Stimulated activated naive CD8-positive, alpha-beta T cell treated with anti-CD3 and anti-CD28 coated beads, Interleukin-15, Interleukin-2, amounts not matched to agents 100 U/mL and 50 U/mL, for 24 hours (primary cell): ENCODE measurements at regions not wholly inside any gene's neighbourhood (a gene's known extent, or its start where the extent isn't known, plus 50 kb on each side); places are given as distances from the start of the nearest gene placed in this dataset.
"Not testable (repeated sequence)": the region's sequence is repeated elsewhere in the genome, so short reads cannot be mapped to it uniquely, and the experiment has no call there.

Experiments used
- ATAC-seq: fragments of 150-1000 bp; cut with Tn5 transposase; one replicate; pipeline ENCODE4 v1.10.0; 2021
- DNase-seq: peaks from one replicate; pipeline ENCODE4 v3.0.0; 2021

DNA sequence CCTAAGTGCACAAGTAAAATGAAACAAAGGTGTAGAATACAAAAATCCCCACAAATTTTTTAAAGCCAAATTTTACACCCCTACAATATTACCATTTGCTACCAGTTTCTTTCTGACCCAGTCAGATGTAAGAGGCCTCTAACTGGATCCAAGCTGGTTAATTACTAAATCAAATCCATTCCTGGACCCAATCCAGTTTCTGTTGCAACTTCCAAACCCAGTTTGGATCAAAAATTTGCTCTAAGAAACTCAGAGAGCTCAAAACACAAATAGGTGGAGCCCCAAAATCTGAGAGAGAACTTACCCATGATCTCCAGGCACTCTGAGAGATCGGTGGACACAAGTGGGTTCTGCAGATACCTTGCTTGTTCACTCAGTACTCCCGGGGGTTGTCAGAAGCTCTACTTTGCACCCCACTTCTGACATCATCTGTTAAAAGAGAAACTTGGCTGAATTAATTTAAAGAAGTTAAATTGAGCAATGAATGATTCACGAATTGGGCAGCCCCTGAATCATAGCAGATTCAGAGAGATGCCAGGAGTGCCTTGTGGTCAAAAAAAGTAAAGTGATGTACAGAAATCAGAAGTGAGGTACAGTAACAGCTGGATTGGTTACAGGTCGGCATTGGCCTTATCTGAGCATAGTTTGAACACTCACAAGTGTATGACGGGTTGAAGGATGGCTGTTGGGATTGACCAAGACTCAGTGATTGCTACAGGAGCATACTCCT lies 448.0 kb downstream of the KCNT2 start:
- no peak for DNase-seq
- ATAC-seq = no peak

DNA sequence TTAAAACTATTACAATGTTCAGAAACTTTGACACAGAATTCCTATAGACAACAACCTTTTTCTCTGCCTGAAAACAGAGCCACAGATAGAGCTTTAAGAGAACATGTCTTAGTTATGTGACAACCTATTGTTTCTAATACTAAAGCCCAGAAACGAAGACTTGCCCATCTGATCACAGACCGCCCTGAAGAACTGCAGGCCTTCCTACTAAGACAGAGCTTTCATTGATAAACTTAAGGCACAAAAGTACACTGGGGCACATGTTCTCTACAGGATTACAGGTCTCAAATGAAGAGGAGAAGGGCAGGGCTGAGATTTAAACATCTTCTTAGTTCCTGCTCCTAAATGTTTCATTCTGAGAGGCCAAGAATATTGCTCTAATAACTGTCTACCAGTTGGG lies 452.7 kb downstream of the KCNT2 start:
- ATAC-seq = no peak
- no peak for DNase-seq

DNA sequence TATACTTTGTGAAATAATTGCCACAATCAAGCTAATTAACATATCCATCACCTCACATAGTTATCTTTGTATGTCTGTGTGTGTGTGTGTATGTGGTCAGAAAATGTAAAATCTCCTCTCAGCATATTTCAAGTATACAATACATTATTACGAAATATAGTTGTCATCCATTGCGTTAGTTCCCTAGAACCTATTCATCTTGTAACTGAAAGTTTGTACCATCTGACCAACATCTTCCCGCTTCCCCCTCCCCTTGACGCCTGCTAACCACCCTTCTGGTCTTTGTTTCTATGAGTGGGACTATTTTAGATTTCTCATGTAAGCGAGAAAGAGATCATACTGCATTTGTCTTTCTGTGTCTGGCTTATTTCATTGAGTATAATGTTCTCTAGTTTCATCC lies 455.3 kb downstream of the KCNT2 start:
- no peak for DNase-seq
- no peak for ATAC-seq

DNA sequence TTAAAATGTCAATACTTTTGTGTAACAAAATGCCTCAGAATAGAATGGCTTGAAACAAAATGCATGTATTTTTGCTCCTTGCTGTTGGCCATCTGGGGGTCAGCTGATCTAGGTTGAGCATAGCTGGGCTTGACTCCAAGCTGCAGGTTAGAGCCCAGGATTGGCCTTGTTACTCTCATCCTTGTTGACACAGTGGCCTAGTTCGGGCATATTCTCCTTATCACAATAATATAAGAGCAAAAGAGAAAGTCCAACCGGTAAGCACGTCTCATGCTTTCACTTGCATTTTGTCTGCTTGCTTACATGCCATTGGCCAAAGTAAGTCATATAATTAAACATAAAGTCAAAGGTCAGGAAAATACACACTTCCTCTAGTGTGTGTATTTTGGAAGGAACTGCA lies 456.2 kb downstream of the KCNT2 start:
- ATAC-seq = no peak

DNA sequence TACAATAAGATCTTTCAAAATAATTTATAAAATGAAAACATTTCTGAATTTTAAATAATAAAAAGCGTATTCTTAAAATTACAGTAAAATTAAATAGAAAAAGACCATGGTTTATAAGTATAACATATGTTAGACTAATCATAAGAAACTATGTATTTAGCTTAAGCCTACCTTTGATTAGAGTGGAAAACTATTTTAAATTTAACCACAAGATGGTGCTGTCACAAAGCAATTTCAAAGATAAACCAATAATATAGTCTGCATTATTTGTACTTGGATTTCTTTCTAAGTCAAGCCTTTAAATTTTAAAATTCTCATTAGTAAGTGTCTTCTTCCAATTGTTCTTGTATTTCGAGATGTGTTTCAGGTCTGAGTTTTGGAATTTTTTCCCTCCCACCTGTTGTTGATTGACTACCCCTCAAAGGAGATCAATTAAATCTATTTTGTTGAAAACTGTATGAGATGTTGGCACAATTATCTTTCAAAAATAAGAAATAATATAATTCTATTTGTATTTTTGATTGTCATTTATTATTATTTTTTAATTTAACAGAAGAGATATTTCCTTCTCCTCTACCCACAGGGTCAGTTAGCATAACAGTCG lies 459.8 kb downstream of the KCNT2 start:
- ATAC-seq (no peak), DNase-seq (no peak)

More for the DNA sequence above, 456.2 kb downstream of the KCNT2 start:
- DNase-seq = no peak

DNA sequence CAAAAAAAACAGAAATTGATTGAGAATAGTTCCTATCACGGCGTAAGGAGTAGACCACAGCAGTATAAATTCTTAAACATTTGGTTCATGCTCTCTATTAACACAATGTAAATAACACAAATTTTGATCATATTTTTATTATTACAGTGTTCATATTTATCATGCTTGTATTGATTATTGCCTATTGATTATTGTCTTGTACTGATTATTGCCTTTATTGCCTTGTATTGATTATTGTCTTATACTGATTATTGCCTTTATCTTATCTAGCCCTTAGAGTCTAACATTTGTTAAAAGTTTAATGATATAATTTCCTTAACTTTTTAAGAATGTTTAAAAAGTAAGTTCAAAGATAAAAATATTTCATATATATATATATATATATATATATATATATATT lies 460.7 kb downstream of the KCNT2 start:
- DNase-seq (no peak), ATAC-seq (no peak)

DNA sequence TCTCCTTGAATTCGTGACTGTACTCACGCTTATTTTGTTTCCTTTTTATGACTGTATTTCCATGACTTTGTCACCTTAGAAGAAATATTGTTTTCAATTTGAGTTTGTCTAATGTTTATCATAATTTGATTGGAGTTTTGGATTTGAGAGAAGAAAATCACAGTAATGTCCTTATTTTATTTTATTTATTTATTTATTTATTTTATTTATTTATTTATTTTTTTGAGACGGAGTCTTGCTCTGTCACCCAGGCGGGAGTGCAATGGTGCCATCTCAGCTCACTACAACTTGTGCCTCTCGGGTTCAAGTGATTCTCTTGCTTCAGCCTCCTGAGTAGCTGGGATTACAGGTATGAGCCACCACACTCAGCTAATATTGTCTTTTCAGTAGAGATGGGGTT lies 463.1 kb downstream of the KCNT2 start:
- not testable (repeated sequence) for ATAC-seq, DNase-seq

DNA sequence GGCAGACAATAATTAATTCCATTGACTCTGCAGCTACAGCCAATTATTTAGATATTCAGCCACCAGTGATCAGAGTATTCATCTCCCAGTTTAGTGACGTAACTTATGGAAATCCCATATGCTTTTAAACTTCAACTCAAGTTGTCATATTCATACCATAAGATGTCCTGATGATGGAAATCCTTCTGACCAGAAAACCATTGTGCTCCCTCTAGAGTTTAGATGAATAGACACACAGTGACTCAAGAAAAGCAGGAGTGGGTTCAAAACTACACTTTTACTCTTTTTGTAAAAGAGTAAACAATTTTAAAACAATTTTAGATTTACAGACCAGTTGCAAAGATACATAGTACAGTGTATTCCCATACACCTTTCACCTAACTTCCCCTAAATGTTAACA lies 463.7 kb downstream of the KCNT2 start:
- DNase-seq (no peak), ATAC-seq (no peak)

DNA sequence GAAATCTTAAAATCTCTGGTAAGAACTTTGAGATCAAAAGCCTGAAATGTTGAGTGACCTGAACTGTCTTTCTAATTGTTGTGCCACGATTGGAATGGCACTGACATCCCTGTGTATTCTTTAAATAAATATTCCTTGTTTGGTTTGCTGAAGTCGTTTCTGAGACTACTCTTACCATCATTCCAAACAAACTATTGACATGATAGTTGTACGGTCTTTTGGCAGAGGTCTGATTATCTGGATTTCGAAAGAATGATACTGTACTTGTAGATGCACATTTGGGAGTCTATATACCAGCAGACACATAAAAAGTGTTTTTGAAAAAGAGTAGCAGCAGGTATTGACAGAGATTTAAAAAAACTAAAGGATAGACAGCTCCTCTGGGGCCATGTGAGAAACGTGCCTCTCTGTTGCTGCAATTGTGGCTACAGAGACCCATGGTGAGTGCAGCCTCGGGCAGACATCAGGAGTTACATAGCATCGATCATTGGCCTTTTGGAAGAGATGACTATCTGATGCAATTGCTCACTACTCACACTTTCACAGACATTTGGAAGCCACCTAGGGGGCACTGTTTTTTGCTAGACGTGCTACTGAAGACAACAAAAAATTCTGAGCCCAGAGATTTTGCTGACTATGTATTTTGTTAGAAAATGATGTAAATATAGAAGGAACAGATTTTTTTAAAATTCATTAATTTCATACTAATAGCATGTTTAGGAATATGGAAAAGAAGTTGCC lies 464.5 kb downstream of the KCNT2 start:
- no peak for DNase-seq
- ATAC-seq = no peak

DNA sequence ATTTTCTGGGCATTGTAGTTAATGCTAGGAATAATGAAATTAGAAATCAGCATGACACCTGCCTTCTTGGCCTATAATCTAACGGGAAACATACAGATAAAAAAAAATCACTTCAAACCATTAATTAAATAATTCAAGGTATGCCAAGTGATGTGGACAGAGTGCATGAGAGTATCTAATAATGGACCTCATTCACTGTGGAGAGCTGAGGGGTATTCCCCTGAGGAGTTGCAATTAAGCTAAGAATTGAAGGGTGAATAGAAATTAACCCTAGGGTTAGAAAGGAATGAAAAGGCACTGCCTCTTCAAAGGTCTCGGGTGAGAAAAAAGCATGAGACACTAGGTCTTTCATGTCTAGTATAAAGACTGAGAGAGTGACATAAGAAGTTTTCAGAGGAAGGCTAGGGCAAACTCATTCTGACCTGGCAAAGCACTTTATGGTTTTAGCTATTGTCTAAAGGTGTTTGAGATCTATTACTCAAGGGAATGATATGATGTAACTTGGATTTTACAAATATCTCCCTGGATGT lies 466.1 kb downstream of the KCNT2 start:
- DNase-seq (no peak), ATAC-seq (no peak)

DNA sequence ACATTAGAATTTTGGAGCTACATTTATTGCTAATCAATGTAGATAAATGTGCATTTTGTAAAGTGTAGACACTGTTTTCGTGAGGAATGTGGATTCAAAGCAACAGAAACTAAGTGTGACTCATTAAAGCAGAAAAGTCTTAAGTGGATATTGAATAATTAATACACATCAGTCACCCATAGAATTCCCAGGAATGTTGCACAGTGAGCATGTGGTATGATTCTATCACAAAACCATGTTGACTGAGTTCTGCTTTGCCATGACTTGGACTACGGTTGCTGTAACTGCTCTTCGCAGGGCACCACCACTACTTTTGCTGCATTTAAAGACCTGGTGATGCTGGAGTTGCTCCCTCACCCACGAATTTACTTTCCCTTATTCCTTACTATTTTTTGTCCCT lies 471.8 kb downstream of the KCNT2 start:
- DNase-seq (no peak), ATAC-seq (no peak)

DNA sequence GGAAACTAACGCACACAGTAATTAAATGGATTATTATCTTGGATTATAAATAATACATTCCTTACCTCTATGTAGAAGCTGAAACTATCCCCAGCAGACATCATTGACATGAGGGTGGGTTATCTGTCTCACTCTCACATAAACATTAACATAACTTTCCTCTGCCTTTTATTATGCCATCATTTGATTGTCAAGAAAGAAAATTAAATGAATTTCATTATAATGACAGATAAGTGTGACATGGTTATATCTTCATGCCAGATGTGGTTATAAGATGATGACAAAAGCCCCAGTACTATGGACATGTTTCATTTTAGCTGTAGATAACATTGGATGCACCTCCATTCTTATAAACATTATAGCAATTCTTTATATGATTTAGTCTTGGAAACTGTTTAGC lies 476.5 kb downstream of the KCNT2 start:
- ATAC-seq = no peak

DNA sequence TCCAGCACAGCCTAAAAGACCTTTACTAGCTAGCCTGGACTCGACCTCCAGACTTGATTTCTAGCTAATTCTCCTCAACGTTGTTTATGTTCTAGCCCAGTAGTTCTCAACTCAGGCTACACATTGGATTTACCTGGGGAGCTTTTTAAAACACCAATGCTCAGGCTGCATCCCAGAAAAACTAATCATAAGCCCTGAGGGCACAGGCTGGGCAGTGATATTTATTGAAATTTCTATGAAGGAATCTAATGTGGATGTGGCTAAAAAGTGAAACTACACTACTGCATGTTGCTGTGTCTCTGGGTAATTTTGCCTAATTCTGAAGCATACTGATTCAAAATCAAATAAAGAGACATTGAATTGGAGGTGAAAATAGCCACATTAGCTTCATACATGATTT lies 479.4 kb downstream of the KCNT2 start:
- ATAC-seq (no peak), DNase-seq (no peak)

More for the DNA sequence above, 476.5 kb downstream of the KCNT2 start:
- DNase-seq = no peak

DNA sequence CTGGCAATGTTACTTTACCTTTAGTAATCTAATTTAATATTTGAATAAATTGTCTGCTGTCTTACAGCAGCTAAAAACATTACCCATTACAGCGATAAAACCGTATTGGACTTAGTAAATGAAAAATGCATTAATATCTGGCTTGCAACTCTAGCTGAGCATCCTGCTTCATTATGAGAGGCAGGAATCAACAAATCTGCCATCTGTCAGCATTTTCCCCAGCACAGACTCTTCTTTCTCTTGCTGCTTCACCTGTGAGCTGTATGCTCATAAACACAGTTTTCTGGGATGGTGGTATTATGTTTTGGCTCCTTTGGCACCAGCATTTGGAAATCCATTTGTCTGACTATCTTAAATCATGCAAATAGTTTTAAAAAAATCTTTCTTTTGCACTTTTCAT lies 487.1 kb downstream of the KCNT2 start:
- DNase-seq (no peak), ATAC-seq (no peak)

DNA sequence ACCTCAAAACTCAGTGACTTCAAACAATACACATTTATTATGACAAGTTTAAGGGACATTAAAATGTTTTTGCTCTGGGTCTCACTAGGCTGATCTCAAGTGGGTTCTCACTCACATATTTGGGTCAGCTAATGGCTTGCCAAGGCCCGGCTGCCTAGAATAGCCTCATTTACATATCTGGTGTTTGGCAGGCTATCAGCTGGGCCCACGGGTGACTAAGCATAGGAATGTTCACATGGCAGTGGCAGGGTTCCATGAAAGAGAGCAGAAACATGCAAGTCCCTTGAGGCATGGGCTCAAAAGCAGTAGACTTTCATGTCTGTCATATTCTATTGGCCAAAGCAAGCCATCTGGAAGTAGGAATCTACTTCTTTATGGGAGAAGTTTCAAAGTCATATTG lies 492.6 kb downstream of the KCNT2 start:
- no peak for ATAC-seq
- DNase-seq = no peak

DNA sequence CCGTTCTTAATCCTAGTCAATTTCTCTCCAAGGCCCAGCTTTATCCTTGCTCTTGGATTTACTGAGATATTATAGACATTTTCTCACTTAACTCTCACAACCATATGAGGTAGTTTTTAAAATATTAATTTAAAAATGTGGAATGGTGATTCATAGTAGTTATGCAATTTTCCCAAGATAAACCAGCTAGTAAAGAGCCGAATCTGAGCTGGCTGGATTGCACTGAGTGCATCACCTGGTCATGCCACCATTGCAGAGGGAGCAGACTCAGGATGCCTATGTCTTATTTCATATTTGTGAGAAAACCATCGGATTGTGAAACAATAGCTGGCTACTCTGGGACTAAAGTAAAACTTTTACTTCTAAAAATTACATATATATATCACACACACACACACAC lies 494.0 kb downstream of the KCNT2 start:
- DNase-seq (no peak), ATAC-seq (no peak)

DNA sequence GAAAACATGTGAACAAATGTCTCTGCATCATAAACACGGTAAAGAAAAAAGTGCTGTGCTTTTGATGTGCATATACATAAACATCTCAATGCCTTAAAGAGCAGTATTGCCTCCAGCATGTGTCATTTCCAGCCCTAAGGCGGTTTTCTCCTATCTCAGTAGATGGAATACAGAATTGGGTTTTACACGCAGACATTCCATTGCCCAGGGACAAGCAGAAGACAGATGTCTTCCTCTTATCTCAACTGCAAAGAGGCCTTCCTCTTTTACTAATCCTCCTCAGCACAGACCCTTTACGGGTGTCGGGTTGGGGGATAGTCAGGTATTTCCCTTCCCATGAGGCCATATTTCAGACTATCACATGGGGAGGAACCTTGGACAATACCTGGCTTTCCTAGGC lies 499.2 kb downstream of the KCNT2 start:
- DNase-seq = not testable (repeated sequence)

DNA sequence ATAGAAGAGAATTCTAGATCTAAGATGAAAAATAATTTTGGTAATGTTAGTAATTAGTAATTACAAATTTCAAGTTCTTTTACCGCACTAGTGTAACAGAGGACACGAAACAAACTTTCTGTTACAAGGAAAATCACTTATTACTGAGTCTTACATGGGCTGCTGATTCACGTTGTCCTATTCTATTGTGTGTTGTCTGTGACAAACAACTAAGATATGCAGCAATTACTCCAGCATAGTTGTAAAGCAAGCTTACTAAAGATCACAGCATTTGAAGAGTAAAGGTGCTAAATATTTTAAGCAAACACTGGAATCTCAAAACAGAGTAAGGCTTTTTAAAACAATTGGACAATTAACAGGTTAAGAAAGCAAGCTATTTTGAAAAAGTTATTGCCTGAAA lies 502.3 kb downstream of the KCNT2 start:
- no peak for ATAC-seq

More for the DNA sequence above, 499.2 kb downstream of the KCNT2 start:
- not testable (repeated sequence) for ATAC-seq

DNA sequence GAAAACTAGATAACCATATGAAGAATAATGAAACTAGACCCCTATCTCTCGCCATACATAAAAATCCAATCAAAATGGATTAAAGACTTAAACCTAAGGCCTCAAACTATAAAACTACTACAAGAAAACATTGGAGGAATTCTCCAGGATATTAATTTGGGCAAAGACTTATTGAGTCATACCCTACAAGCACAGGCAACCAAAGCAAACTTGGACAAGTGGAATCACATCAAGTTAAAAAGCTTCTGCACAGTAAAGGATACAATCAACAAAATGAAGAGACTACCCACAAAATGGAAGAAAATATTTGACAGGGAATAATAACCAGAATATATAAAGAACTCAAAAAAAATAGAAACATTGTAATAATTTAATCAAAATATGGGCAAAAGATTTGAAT lies 505.4 kb downstream of the KCNT2 start:
- ATAC-seq (no peak), DNase-seq (no peak)

More for the DNA sequence above, 502.3 kb downstream of the KCNT2 start:
- no peak for DNase-seq

DNA sequence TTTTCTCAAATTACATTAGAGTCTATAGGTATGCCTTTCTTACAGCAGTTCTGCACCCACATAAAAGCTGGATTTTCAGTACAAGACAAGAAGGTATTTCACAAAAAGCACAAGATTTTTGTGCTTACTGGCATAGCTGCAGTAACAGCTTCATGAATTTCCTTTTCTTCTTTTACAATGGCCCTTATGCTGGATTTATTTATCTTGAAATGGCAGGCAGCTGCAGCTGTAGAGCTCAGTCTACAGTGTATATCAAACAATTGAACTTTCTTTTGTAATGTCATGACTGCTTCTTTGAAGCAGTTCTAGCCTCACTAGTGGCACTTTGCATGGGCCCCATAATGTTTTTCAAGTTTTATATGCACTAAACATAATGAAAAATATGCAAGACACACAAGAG lies 510.2 kb downstream of the KCNT2 start:
- no peak for ATAC-seq
- no peak for DNase-seq

DNA sequence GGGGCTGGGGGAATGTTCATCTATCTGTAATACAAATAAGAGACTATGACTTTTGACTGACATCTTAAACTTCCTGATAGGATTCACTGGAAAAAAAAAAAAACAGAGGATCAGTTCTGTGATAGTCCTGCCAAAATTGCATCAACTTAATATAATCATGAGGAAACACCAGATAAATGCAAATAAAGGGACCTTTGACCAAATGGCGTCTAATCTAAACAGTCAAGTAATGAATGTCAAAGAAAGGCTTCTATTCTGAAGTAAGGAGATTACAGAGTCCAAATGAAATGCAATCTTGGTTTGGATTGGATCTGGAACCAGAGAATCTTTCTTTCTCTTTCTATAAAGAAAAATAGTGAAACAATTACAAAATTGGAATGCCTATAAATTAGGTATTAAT lies 513.4 kb downstream of the KCNT2 start:
- DNase-seq = no peak
- no peak for ATAC-seq

DNA sequence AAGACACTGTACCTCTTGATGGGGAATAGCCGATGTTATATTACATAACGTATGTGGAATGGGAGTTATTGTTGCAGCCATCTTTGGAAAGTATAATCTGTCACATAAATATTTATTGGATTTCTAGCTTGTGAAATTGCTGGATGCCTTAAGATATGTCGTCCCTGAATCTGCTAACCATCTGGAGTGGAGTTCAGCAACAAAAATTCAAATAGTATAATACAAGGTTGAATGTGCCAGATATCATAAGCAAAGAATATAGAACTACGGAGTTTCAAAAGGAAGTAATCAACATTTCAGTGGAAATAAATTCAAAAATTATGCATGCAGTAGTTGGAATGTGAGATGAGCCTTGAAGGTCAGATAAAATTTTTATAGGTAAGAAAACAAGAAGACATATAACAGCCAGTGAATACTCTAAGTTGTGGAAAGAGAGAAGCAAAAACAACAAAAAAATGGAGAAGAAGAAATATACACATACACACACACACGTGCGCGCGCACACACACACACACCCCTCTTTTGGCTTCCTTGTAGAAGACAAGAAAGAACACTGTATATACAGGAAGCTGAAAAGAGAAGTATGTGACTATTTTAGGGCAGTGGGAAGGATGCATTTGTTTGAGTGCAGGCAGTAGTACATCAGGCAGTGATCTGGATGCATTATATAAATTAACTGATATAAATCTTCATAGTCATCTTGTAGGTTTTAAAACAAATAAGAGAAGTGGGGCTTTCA lies 516.7 kb downstream of the KCNT2 start:
- no peak for DNase-seq
- ATAC-seq = no peak
